HCT116 (cell line): ENCODE measurements at regions not wholly inside any gene's neighbourhood (a gene's known extent, or its start where the extent isn't known, plus 50 kb on each side); places are given as distances from the start of the nearest gene placed in this dataset.

Source experiments
- ATAC-seq: fragments of 200-7000 bp; cut with Tn5 transposase; 2 replicates; pipeline ENCODE4 v1.9.1; 2020; ENCODE audit warnings: mild to moderate bottlenecking, moderate library complexity
- BruUV-seq: library from RNA; stranded (reverse); fragments of 400-500 nt; replicated peaks from 2 replicates; lab custom pipeline; 2021; lab: Mats Ljungman, UMichigan
- CTCF ChIA-PET: fragments of 300-600 bp; sonication (Branson Sonifier 250); formaldehyde crosslinking; loops from one replicate; lab custom pipeline; 2021; ENCODE audit warnings: antibody characterized with exemption; lab: Charles Lee
- POLR2A ChIA-PET: fragments of 300-600, 350-600 bp; sonication (Branson Sonifier 250); formaldehyde crosslinking; loops from one replicate; lab custom pipeline; 2021; ENCODE audit warnings: antibody characterized with exemption; lab: Charles Lee
- RAD21 ChIA-PET, 2 experiments: fragments of 300-600 bp; sonication (Branson Sonifier 250); formaldehyde crosslinking; loops; one replicate each; lab custom pipeline; 2023; ENCODE audit warnings: low total read pairs in 2 of 2; ENCODE audit not compliant: uncharacterized antibody in 2 of 2, unreplicated experiment in 2 of 2, low non-redundant PET in 1 of 2; lab: Charles Lee
- DNase-seq: peaks from one replicate; pipeline ENCODE4 v3.0.0-alpha.2; 2010; ENCODE audit warnings: low read depth, low spot score
- H2AFZ ChIP-seq: fragments of 200-600 bp; shearing (Covaris generic), sonication (generic); 2 replicates; pipeline ENCODE4 v1.6.1; 2017; ENCODE audit warnings: low read depth, mixed run types, mixed read lengths, antibody characterized with exemption, low read length; ENCODE audit not compliant: poor library complexity, severe bottlenecking
- H3K27ac ChIP-seq: 2 replicates; pipeline ENCODE4 v1.5.1; 2012; ENCODE audit warnings: low read depth, low read length
- H3K27me3 ChIP-seq: fragments of 200-600 bp; sonication (generic); 2 replicates; pipeline ENCODE4 v1.6.1; 2016; ENCODE audit warnings: mixed run types, low read length, mixed read lengths; ENCODE audit not compliant: insufficient read depth
- H3K36me3 ChIP-seq, 2 experiments: fragments of 200-500 bp in 1 of 2; fragments of 200-600 bp in 1 of 2; sonication (Bioruptor generic) in 1 of 2; sonication (generic) in 1 of 2; 2 replicates each; pipeline versions ENCODE4 v1.5.1 to v1.6.1; 2014 to 2016; ENCODE audit warnings: low read length in 2 of 2, inconsistent platforms in 1 of 2, mixed read lengths in 1 of 2, mixed run types in 1 of 2; ENCODE audit not compliant: insufficient read depth in 2 of 2, control insufficient read depth in 1 of 2
- H3K4me1 ChIP-seq, 2 experiments: fragments of 200-600 bp in 1 of 2; sonication (generic) in 1 of 2; 2 replicates each; pipeline versions ENCODE4 v1.5.1 to v1.6.1; 2012 to 2017; ENCODE audit warnings: low read length in 2 of 2, inconsistent platforms in 1 of 2, mild to moderate bottlenecking in 1 of 2, mixed read lengths in 1 of 2, mixed run types in 1 of 2, moderate library complexity in 1 of 2; ENCODE audit not compliant: insufficient read depth in 2 of 2, control insufficient read depth in 1 of 2
- H3K4me2 ChIP-seq: fragments of 200-600 bp; sonication (generic); 2 replicates; pipeline ENCODE4 v1.6.1; 2017; ENCODE audit warnings: mixed run types, low read length, mixed read lengths
- H3K4me3 ChIP-seq, 2 experiments: fragments of 200-600 bp in 1 of 2; sonication (generic) in 1 of 2; replicated peaks in 1 of 2; 2 replicates each; pipeline ENCODE4 v1.5.1; 2011 to 2016; ENCODE audit warnings: low read length in 2 of 2, control low read depth in 1 of 2, low read depth in 1 of 2, mild to moderate bottlenecking in 1 of 2, mixed read lengths in 1 of 2, mixed run types in 1 of 2
- H3K79me2 ChIP-seq: fragments of 200-600 bp; sonication (generic); 2 replicates; pipeline ENCODE4 v1.6.1; 2017; ENCODE audit warnings: mild to moderate bottlenecking, mixed run types, low read length, moderate library complexity, mixed read lengths; ENCODE audit not compliant: insufficient read depth
- H3K9ac ChIP-seq: fragments of 200-600 bp; sonication (generic); 2 replicates; pipeline ENCODE4 v1.6.1; 2016; ENCODE audit warnings: low read length, mixed read lengths
- H3K9me2 ChIP-seq: fragments of 200-600 bp; sonication (generic), shearing (Covaris generic); 2 replicates; pipeline ENCODE4 v1.6.1; 2017; ENCODE audit warnings: mixed run types, mild to moderate bottlenecking, moderate library complexity; ENCODE audit not compliant: insufficient read depth
- H3K9me3 ChIP-seq, 2 experiments: fragments of 200-500 bp in 1 of 2; fragments of 200-600 bp in 1 of 2; sonication (Bioruptor generic) in 1 of 2; sonication (generic) in 1 of 2; 2 replicates each; pipeline ENCODE4 v1.6.1; 2014 to 2017; ENCODE audit warnings: low read length in 2 of 2, mixed read lengths in 2 of 2, inconsistent platforms in 1 of 2, low read depth in 1 of 2, mild to moderate bottlenecking in 1 of 2, mixed run types in 1 of 2, moderate library complexity in 1 of 2; ENCODE audit not compliant: control insufficient read depth in 1 of 2, insufficient read depth in 1 of 2
- H4K20me1 ChIP-seq: fragments of 200-600 bp; sonication (generic), shearing (Covaris generic); 2 replicates; pipeline ENCODE4 v1.6.1; 2017; ENCODE audit warnings: mixed run types, mild to moderate bottlenecking, moderate library complexity; ENCODE audit not compliant: insufficient read depth
- ATF3 ChIP-seq: IDR thresholded peaks from 2 replicates; pipeline ENCODE4 v1.6.1; 2012
- CBX3 ChIP-seq: IDR thresholded peaks from 2 replicates; pipeline ENCODE4 v1.6.1; 2012; ENCODE audit warnings: low read depth
- EGR1 ChIP-seq: IDR thresholded peaks from 2 replicates; pipeline ENCODE4 v1.6.1; 2012; ENCODE audit warnings: low read depth
- EZH2 ChIP-seq: fragments of 200-600 bp; sonication (generic); IDR thresholded peaks from 2 replicates; pipeline ENCODE4 v1.6.1; 2017; ENCODE audit warnings: antibody characterized with exemption, mixed run types
- FOSL1 ChIP-seq: IDR thresholded peaks from 2 replicates; pipeline ENCODE4 v1.6.1; 2012; ENCODE audit warnings: low read depth
- JUND ChIP-seq: IDR thresholded peaks from 2 replicates; pipeline ENCODE4 v1.6.1; 2012
- POLR2AphosphoS5 ChIP-seq: IDR thresholded peaks from 2 replicates; pipeline ENCODE4 v1.6.1; 2011; ENCODE audit warnings: mild to moderate bottlenecking, low read depth, low read length, moderate library complexity
- RAD21 ChIP-seq: IDR thresholded peaks from 2 replicates; pipeline ENCODE4 v1.6.1; 2012; ENCODE audit warnings: low read depth, mild to moderate bottlenecking
- REST ChIP-seq: IDR thresholded peaks from 2 replicates; pipeline ENCODE4 v1.6.1; 2012; ENCODE audit warnings: low read depth
- SP1 ChIP-seq: IDR thresholded peaks from 2 replicates; pipeline ENCODE4 v1.6.1; 2012; ENCODE audit warnings: low read depth
- TCF7L2 ChIP-seq: IDR thresholded peaks from 2 replicates; pipeline ENCODE4 v1.7.0; 2011; ENCODE audit warnings: borderline replicate concordance, inconsistent platforms; ENCODE audit not compliant: insufficient read depth, insufficient read length; ENCODE audit errors: extremely low read depth
- ZFX ChIP-seq: fragments of 450-650 bp; IDR thresholded peaks from 2 replicates; pipeline ENCODE4 v1.6.1; 2017
- intact Hi-C: fragments of 100-400 bp; cut with micrococcal nuclease; formaldehyde crosslinking; loops from 2 replicates; pipeline ENCODE4 v1.10.0; 2022
- TF ChIP-seq, protein P1 (sequence below): IDR thresholded peaks from 2 replicates; pipeline ENCODE4 v1.6.1; 2012
- TF ChIP-seq, protein P2 (sequence below), 3 experiments: fragments of 200-600 bp in 1 of 3; sonication (generic) in 1 of 3; IDR thresholded peaks in 2 of 3; conservative IDR thresholded peaks in 1 of 3; 2 replicates each; pipeline ENCODE4 v1.5.1; 2012 to 2017; ENCODE audit warnings: low read depth in 2 of 3, low read length in 2 of 3, antibody characterized with exemption in 1 of 3, borderline replicate concordance in 1 of 3, control low read depth in 1 of 3, mild to moderate bottlenecking in 1 of 3, mixed read lengths in 1 of 3, mixed run types in 1 of 3, moderate library complexity in 1 of 3; ENCODE audit not compliant: insufficient read depth in 1 of 3

DNA sequence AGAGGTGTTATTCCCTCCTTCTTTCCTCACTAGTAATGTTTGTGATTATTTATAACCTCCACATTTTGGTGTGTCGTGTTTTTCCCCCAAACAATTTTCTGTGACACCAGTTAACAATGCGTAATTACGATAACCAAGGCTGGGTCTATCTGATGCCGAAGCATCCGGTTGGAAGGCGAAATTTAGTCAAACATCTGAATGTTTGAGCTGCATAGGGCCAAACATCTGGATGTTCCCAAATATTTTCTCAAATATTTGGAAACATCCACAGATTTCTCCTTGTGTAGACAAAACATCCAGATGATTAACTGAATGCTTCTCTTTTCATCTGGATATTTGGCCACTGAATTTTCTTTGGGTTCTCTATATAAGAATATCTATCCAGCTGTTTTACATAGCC, 371.7 kb downstream of the NFIB start:
- RAD21 ChIA-PET, result no interaction called here
- H3K9ac ChIP-seq, result no peak overlapping the region
- CTCF ChIA-PET, result no interaction called here
- H3K27ac ChIP-seq, result no peak overlapping the region
- no peak overlapping the region for H2AFZ ChIP-seq
- no peaks in the 10 kb centered on the region for H3K4me1 ChIP-seq
- POLR2A ChIA-PET, result no interaction called here
- no peaks in the 10 kb centered on the region for H3K9me2 ChIP-seq
- H3K79me2 ChIP-seq, result no peaks in the 10 kb centered on the region
- DNase-seq (no peak), ATAC-seq (no peak)
- no peaks in the 10 kb centered on the region for H4K20me1 ChIP-seq
- TF ChIP-seq ZFX (no peak), EGR1 (no peak), TCF7L2 (no peak), EZH2 (no peak), CBX3 (no peak), RAD21 (no peak), POLR2AphosphoS5 (no peak), JUND (no peak), ATF3 (no peak), SP1 (no peak), FOSL1 (no peak), REST (no peak)
- TF ChIP-seq, protein P1, sequence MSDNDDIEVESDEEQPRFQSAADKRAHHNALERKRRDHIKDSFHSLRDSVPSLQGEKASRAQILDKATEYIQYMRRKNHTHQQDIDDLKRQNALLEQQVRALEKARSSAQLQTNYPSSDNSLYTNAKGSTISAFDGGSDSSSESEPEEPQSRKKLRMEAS, result no peak
- TF ChIP-seq, protein P2, sequence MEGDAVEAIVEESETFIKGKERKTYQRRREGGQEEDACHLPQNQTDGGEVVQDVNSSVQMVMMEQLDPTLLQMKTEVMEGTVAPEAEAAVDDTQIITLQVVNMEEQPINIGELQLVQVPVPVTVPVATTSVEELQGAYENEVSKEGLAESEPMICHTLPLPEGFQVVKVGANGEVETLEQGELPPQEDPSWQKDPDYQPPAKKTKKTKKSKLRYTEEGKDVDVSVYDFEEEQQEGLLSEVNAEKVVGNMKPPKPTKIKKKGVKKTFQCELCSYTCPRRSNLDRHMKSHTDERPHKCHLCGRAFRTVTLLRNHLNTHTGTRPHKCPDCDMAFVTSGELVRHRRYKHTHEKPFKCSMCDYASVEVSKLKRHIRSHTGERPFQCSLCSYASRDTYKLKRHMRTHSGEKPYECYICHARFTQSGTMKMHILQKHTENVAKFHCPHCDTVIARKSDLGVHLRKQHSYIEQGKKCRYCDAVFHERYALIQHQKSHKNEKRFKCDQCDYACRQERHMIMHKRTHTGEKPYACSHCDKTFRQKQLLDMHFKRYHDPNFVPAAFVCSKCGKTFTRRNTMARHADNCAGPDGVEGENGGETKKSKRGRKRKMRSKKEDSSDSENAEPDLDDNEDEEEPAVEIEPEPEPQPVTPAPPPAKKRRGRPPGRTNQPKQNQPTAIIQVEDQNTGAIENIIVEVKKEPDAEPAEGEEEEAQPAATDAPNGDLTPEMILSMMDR (IDR thresholded peaks at IDR 0.05 in 2 of 3, conservative IDR thresholded peaks at IDR 0.05 in 1 of 3; ENCODE audit: borderline replicate concordance in 1 of 3, insufficient read depth in 1 of 3, low read depth in 2 of 3, low read length in 2 of 3), result no peak
- no peaks in the 10 kb centered on the region for H3K27me3 ChIP-seq
- no TSS peak for BruUV-seq
- H3K36me3 ChIP-seq, result no peaks in the 10 kb centered on the region
- no peaks in the 10 kb centered on the region for H3K9me3 ChIP-seq
- H3K4me3 ChIP-seq, result no peak overlapping the region
- no peak overlapping the region for H3K4me2 ChIP-seq
- intact Hi-C loops, result no loop called here
